ENCODE measurements at regions not wholly inside any gene's neighbourhood (a gene's known extent, or its start where the extent isn't known, plus 50 kb on each side); places are given as distances from the start of the nearest gene placed in this dataset.

DNA sequence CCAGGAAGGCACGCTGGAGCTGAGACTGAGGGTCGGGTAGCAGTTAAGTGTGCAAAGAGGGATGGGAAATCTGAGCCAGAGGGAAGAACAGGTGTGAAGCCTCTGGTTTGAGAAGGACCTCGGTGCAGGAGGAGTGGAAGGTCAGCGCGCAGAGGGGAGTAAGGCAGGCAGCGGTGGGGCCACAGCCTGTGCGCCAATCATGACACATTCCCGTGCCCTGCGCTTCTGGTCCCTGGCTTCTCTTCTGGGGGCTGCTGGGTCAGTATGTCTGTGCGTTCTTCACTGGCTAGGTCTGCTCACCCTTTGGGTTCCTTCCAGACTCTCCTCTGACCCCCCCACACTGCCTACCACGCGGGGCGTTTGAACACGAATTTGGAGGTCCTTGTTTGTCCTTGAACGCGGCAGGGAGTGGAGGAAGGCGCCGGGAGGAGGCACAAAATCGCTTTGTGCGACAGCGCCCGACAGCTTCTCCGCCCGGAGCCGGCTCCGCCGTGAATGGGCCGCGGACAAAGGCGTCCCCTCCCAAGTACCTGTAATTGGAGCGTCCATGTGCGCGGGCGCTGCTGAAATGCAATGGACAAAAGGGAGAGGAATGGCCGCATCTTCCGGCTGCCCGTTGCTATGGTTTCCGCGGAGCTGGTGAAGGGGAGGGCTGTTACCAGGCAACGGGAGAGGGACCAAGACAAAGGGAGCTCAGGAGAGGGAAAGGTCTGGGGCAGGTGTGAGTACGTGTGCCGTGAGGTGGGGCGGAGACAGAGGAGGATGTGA lies 207.2 kb upstream of the SRRM4 start:
- no peak for DNase-seq

DNA sequence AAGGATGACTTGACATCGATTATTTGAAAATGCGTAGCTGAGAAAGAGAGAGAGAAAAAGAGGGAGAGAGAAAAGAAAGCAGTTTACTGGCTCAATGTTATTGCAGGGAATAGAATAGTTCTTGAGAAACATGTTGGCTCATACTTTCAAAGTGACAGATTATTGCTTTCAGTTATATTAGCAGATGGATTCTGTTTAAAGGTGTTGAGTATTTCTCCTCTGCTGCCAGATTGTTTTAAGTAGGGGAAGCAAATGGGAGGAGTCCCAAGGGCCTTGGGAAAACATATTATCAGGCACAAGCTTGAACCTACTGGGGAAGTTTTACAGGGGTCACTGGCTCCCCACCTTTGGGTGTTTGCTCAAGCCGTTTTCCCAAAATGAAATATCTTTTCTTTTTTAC lies 203.8 kb upstream of the SRRM4 start:
- no peak for DNase-seq

DNA sequence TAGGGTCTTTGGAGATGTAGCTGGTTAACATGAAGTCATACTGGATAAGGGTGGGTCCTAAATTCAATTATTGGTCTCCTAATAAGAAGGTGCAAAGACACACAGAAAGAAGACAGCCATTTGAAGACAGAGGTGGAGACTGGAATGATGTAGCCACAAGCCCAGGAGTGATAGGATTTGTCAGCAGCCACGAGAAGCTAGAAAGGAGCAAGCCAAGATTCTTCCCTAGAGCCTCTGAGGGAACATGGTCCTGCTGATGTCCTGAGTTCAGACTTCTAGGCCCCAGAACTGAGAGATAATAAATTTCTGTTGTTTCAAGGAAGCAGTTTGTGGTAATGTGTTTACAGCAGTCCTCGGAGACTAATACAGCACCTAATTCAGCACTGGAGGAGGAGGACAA lies 203.3 kb upstream of the SRRM4 start:
- DNase-seq: no peak

- no peak for DNase-seq
Observed at GRCh38 chr12:118780939-118781338, 200.4 kb upstream of the SRRM4 start.

- no peak for DNase-seq
Observed at GRCh38 chr12:118781692-118782091, 199.6 kb upstream of the SRRM4 start.

DNA sequence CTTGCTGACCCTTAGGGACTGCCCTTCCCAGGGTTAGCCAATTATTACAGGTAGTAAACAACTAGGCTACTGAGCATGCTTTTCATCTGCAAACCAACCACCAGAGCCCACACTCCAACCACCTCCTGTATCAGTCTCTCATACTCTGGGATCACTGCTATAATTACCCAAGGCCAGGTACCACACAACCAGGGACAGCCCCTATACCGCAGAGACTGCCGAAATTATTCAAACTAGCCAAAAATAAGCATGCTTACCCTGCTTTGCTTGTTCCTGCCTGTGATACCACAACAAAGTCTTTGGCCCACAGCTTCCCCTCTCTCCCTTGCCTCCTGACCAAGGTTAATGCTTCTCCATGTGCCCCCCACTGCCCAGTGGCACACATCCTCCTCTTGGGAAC lies 197.6 kb upstream of the SRRM4 start:
- no peak for DNase-seq

GRCh38 chr12:118790578-118790977 lies 190.8 kb upstream of the SRRM4 start:
- DNase-seq: no peak

- no peak for DNase-seq
Observed at GRCh38 chr12:118813778-118814357, 167.5 kb upstream of the SRRM4 start.

GRCh38 chr12:118816296-118816695 lies 165.0 kb upstream of the SRRM4 start:
- no peak for DNase-seq

DNA sequence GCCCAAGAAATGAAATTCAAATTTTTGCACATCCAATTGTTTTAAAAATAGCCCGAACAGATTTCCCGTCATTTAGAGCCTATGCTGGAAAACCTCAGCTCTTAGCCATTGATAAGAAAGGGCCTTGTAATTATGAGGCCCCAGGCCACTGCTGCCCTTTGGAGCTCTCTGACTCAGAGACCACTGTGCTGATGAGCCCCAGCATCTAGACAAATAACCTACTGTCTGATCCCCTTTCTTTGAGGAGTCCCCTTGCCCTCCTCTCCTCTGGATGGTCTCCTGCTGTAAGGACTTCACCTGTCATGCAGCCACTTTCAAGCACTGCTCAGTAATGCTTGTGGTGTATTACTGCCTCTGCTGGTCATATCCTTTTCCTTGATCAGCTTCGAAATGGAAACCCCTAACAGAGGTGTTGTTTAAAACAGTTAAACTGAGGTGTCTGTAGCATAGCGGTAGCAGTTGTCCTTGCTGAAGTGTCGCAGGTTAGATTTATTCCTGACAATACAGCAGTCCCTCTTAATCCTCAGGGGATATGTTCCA lies 159.9 kb upstream of the SRRM4 start:
- DNase-seq: no peak

GRCh38 chr12:118822512-118822911 lies 158.8 kb upstream of the SRRM4 start:
- no peak for DNase-seq

DNA sequence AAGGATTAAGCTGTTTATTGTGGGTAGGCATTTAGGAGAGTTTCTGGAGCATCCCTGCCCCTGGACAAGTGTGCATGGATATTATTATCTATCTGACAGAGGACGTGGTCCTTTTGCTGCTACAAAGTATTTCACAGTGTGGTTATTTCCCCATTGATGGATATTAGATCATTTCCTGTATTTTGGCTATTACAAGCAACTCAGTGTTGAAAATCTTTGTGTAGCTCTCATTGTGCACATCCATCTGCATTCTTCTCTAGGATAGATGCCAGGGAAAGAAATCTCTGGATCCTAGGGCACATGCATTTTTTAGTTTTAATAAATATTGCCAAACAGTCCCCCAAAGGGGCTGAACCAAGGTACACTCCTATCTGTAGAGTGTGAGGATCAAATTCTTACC lies 154.3 kb upstream of the SRRM4 start:
- no peak for DNase-seq

- DNase-seq: no peak
Observed at GRCh38 chr12:118827606-118828005, 153.7 kb upstream of the SRRM4 start.

DNA sequence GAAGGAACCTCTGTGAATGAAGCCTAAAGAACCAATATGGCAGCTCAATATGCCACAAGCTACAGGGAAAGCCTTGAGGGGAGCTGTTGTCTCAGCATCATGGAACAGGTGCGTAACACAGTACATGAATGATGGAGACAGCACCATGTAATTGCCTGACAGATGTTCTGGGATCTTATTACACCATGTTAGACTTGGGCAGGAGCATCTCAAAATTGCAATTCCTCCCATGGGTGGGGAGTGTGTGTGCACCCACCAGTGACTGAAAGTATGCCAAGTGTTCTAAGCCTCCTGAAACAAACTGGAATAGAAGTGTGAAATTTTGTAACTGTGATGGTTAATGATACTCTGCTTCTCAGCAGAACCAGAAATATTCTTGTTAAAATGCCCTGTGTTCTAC lies 151.0 kb upstream of the SRRM4 start:
- DNase-seq: no peak

- no peak for DNase-seq
Observed at GRCh38 chr12:118835926-118836325, 145.4 kb upstream of the SRRM4 start.

GRCh38 chr12:118840399-118840798 lies 140.9 kb upstream of the SRRM4 start:
- no peak for DNase-seq

GRCh38 chr12:118840878-118841277 lies 140.5 kb upstream of the SRRM4 start:
- DNase-seq: no peak

DNA sequence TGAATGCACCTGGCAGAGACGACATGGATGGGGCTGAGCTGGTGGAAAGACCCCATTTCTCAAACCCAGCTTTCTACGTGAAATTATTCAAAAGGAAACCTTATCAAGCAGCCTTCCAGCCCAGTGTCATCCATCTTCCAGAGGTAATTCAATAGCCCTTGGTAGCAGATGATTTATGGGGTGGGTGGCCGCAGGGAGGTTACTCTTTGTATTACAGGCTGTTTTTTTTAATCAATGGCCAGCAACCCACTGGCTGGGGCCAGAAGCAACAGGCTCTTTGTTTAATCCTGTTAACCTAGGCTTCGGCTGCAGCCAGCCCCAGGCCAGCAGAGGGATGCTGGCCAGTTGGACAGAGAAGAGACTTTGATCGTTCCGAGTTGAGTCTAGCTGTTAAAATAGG lies 139.8 kb upstream of the SRRM4 start:
- no peak for DNase-seq

GRCh38 chr12:118842866-118843265 lies 138.5 kb upstream of the SRRM4 start:
- no peak for DNase-seq

DNA sequence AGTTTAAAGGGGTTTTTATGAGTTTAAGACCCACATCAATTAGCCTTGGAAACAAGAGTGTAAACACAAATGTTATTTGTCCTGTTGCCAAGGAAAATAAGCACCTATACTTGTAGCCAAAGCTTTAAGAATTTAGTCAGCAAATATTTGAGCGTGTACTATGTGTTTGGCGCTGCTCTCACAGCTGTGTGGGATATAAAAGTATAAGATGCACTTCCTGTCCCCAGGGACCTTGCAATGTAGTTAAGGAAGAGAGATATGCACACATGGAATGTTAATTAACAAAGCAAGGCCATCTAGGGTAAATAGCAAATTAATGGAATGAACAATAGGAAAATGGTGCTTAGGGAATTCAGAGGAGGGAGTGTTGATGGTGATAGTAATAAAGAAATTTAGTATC lies 134.9 kb upstream of the SRRM4 start:
- no peak for DNase-seq

DNA sequence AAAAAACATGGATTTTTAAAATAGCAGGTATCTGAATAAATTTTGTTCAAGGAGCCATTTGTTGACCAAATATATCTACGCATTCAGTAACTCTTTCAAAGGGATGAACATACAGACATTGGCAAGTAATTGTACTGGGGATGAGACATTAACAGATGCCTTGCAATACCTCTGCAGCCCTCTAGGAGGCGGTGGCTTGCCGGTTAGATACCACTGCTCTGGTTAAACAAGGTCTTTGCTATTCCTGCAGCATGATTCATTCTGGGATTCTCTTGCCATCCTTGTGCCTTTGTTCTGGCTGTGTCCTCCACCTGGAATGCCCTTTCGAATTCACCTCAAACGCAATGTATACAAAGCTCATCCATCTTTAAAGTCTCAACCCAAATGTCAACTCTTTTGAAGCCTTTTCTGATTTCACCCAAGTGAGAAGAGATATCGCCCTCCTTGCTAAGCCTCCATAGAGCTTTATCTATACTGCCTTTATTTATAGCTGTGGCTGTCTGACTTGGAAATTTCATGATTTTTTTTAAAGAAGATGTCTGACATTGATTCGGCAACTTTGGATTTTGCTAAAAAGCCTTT lies 131.0 kb upstream of the SRRM4 start:
- DNase-seq: peak; percentile 32 to 34

GRCh38 chr12:118851891-118852290 lies 129.4 kb upstream of the SRRM4 start:
- no peak for DNase-seq

DNA sequence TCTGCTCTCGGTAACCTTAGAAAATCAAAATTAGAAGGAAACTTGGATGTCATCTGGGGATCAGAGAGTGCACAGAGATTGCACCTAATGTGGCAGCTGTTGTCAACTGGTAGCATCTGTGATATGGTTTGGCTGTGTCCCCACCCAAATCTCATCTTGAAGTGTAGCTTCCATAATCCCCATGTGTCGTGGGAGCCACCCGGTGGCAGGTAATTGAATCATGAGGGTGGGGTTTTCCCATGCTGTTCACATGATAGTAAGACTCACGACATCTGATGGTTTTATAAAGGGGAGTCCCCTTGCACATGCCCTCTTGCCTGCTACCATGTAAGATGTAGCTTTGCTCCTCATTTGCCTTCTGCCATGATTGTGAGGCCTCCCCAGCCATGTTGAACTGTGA lies 127.7 kb upstream of the SRRM4 start:
- peak in 1 of 2 experiments; percentile 16 for DNase-seq

DNA sequence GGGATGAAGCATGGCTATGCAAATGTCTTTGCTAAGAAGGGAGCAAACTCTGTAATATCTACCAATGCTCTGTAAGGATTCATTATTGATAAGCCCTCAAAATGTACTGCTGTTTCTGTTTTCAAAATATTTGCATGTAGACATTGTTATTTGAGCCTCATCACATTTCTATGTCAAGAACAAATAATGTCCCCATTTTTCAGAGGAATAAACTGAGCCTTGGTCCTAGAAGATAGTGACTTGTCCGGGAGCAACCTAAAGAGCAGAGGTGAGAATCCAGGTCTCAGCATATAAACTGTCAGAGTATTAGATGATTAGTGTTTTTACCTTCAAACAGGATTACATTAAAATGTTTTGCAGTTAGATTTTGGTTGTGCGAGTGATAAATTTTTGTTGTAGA lies 125.5 kb upstream of the SRRM4 start:
- DNase-seq: no peak

Measured in activated T-cell treated with anti-CD3 and anti-CD28 coated beads, Interleukin-2, amount 50 U/mL, for 48 hours (primary cell).